ENCODE measurements at regions not wholly inside any gene's neighbourhood (a gene's known extent, or its start where the extent isn't known, plus 50 kb on each side); places are given as distances from the start of the nearest gene placed in this dataset.
"Not testable (repeated sequence)": the region's sequence is repeated elsewhere in the genome, so short reads cannot be mapped to it uniquely, and the experiment has no call there.

- no peak for DNase-seq
Measured at GRCh38 chr19:28169168-28169887, 1043.6 kb downstream of the UQCRFS1 start.

GRCh38 chr19:28168557-28168956 is 1044.4 kb downstream of the UQCRFS1 start:
- DNase-seq, result no peak

- no peak for DNase-seq
Measured at GRCh38 chr19:28166025-28166424, 1046.9 kb downstream of the UQCRFS1 start.

GRCh38 chr19:28164214-28164613 is 1048.7 kb downstream of the UQCRFS1 start:
- DNase-seq, result no peak

GRCh38 chr19:28159065-28159464 is 1053.9 kb downstream of the UQCRFS1 start:
- no peak for DNase-seq

GRCh38 chr19:28155265-28155664 is 1057.7 kb downstream of the UQCRFS1 start:
- DNase-seq, result no peak

- DNase-seq, result no peak
Measured at GRCh38 chr19:28154077-28154476, 1058.9 kb downstream of the UQCRFS1 start.

- DNase-seq, result no peak
Measured at GRCh38 chr19:28153123-28153522, 1059.8 kb downstream of the UQCRFS1 start.

- no peak for DNase-seq
Measured at GRCh38 chr19:28152195-28152594, 1060.8 kb downstream of the UQCRFS1 start.

GRCh38 chr19:28150129-28150528 is 1062.8 kb downstream of the UQCRFS1 start:
- no peak for DNase-seq

- DNase-seq, result no peak
Measured at GRCh38 chr19:28148554-28148953, 1064.4 kb downstream of the UQCRFS1 start.

- no peak for DNase-seq
Measured at GRCh38 chr19:28142258-28142657, 1070.7 kb downstream of the UQCRFS1 start.

GRCh38 chr19:28140201-28140600 is 1072.8 kb downstream of the UQCRFS1 start:
- no peak for DNase-seq

GRCh38 chr19:28137772-28138171 is 1075.2 kb downstream of the UQCRFS1 start:
- no peak for DNase-seq

GRCh38 chr19:28136796-28137195 is 1076.2 kb downstream of the UQCRFS1 start:
- DNase-seq, result no peak

- DNase-seq, result no peak
Measured at GRCh38 chr19:28135825-28136224, 1077.1 kb downstream of the UQCRFS1 start.

GRCh38 chr19:28134311-28134710 is 1078.6 kb downstream of the UQCRFS1 start:
- no peak for DNase-seq

- not testable (repeated sequence) for DNase-seq
Measured at GRCh38 chr19:28130881-28131280, 1082.1 kb downstream of the UQCRFS1 start.

GRCh38 chr19:28130066-28130511 is 1082.9 kb downstream of the UQCRFS1 start:
- DNase-seq, result no peak

GRCh38 chr19:28128341-28128740 is 1084.6 kb downstream of the UQCRFS1 start:
- no peak for DNase-seq

- DNase-seq, result no peak
Measured at GRCh38 chr19:28126135-28126898, 1086.6 kb downstream of the UQCRFS1 start.

- DNase-seq, result no peak
Measured at GRCh38 chr19:28122734-28123133, 1090.2 kb downstream of the UQCRFS1 start.

- no peak for DNase-seq
Measured at GRCh38 chr19:28118235-28118634, 1094.7 kb downstream of the UQCRFS1 start.

GRCh38 chr19:28117143-28117542 is 1095.8 kb downstream of the UQCRFS1 start:
- DNase-seq, result no peak

All from DMS79 treated with DMSO at 0.1 percent for 48 hours (cell line).